ENCODE measurements at regions not wholly inside any gene's neighbourhood (a gene's known extent, or its start where the extent isn't known, plus 50 kb on each side); places are given as distances from the start of the nearest gene placed in this dataset.
A peak's percentile ranks its signal among the peaks of the same experiment; 100 is the strongest.
"Not testable (repeated sequence)": the region's sequence is repeated elsewhere in the genome, so short reads cannot be mapped to it uniquely, and the experiment has no call there.

GRCh38 chr9:62862180-62862579 is 1672.3 kb downstream of the SPATA31A7 start:
- not testable (repeated sequence) for H2AFZ ChIP-seq (ENCODE audit: low read length, unreplicated experiment); H3K4me1 ChIP-seq (ENCODE audit: control insufficient read depth, insufficient read depth, low read length, unreplicated experiment); H3K27ac ChIP-seq (ENCODE audit: low read depth, low read length); H3K4me3 ChIP-seq (ENCODE audit: low read depth, low read length); H3K36me3 ChIP-seq (ENCODE audit: insufficient read depth, low read length); H3K79me2 ChIP-seq (ENCODE audit: control insufficient read depth, insufficient read depth, low read length, unreplicated experiment)
- peaks cover 44% of the 10 kb centered on the region for H3K27me3 ChIP-seq (ENCODE audit: insufficient read depth, low read length)

GRCh38 chr9:62863319-62863718 is 1673.5 kb downstream of the SPATA31A7 start:
- not testable (repeated sequence) for H3K27ac ChIP-seq (ENCODE audit: low read depth, low read length); H3K36me3 ChIP-seq (ENCODE audit: insufficient read depth, low read length); H3K79me2 ChIP-seq (ENCODE audit: control insufficient read depth, insufficient read depth, low read length, unreplicated experiment); H3K4me1 ChIP-seq (ENCODE audit: control insufficient read depth, insufficient read depth, low read length, unreplicated experiment); H2AFZ ChIP-seq (ENCODE audit: low read length, unreplicated experiment); H3K4me3 ChIP-seq (ENCODE audit: low read depth, low read length)
- peaks cover 49% of the 10 kb centered on the region for H3K27me3 ChIP-seq (ENCODE audit: insufficient read depth, low read length)

GRCh38 chr9:62863867-62864266 is 1674.0 kb downstream of the SPATA31A7 start:
- H3K27me3 ChIP-seq (ENCODE audit: insufficient read depth, low read length) = peaks cover 51% of the 10 kb centered on the region
- H3K27ac ChIP-seq (ENCODE audit: low read depth, low read length); H2AFZ ChIP-seq (ENCODE audit: low read length, unreplicated experiment): not testable (repeated sequence)

GRCh38 chr9:62864481-62865469 is 1674.9 kb downstream of the SPATA31A7 start:
- peak overlapping the region; percentile 69 for H3K4me3 ChIP-seq (ENCODE audit: low read depth, low read length)

More at GRCh38 chr9:62863867-62864266, 1674.0 kb downstream of the SPATA31A7 start:
- not testable (repeated sequence) for H3K36me3 ChIP-seq (ENCODE audit: insufficient read depth, low read length); H3K4me1 ChIP-seq (ENCODE audit: control insufficient read depth, insufficient read depth, low read length, unreplicated experiment); H3K79me2 ChIP-seq (ENCODE audit: control insufficient read depth, insufficient read depth, low read length, unreplicated experiment); H3K4me3 ChIP-seq (ENCODE audit: low read depth, low read length)

GRCh38 chr9:62869061-62869460 is 1679.2 kb downstream of the SPATA31A7 start:
- not testable (repeated sequence) for H3K79me2 ChIP-seq (ENCODE audit: control insufficient read depth, insufficient read depth, low read length, unreplicated experiment); H2AFZ ChIP-seq (ENCODE audit: low read length, unreplicated experiment); H3K4me3 ChIP-seq (ENCODE audit: low read depth, low read length); H3K27ac ChIP-seq (ENCODE audit: low read depth, low read length); H3K4me1 ChIP-seq (ENCODE audit: control insufficient read depth, insufficient read depth, low read length, unreplicated experiment); H3K36me3 ChIP-seq (ENCODE audit: insufficient read depth, low read length)
- peaks cover 58% of the 10 kb centered on the region for H3K27me3 ChIP-seq (ENCODE audit: insufficient read depth, low read length)

More at GRCh38 chr9:62864481-62865469, 1674.9 kb downstream of the SPATA31A7 start:
- not testable (repeated sequence) for H3K36me3 ChIP-seq (ENCODE audit: insufficient read depth, low read length); H3K27ac ChIP-seq (ENCODE audit: low read depth, low read length); H3K79me2 ChIP-seq (ENCODE audit: control insufficient read depth, insufficient read depth, low read length, unreplicated experiment); H2AFZ ChIP-seq (ENCODE audit: low read length, unreplicated experiment); H3K4me1 ChIP-seq (ENCODE audit: control insufficient read depth, insufficient read depth, low read length, unreplicated experiment)
- H3K27me3 ChIP-seq (ENCODE audit: insufficient read depth, low read length) = peaks cover 55% of the 10 kb centered on the region

- H3K36me3 ChIP-seq (ENCODE audit: insufficient read depth, low read length); H2AFZ ChIP-seq (ENCODE audit: low read length, unreplicated experiment); H3K27ac ChIP-seq (ENCODE audit: low read depth, low read length); H3K79me2 ChIP-seq (ENCODE audit: control insufficient read depth, insufficient read depth, low read length, unreplicated experiment); H3K4me1 ChIP-seq (ENCODE audit: control insufficient read depth, insufficient read depth, low read length, unreplicated experiment); H3K4me3 ChIP-seq (ENCODE audit: low read depth, low read length): not testable (repeated sequence)
- peaks cover 62% of the 10 kb centered on the region for H3K27me3 ChIP-seq (ENCODE audit: insufficient read depth, low read length)
Measured at GRCh38 chr9:62871765-62872164, 1681.9 kb downstream of the SPATA31A7 start.

GRCh38 chr9:62874213-62874612 is 1684.4 kb downstream of the SPATA31A7 start:
- not testable (repeated sequence) for H3K4me1 ChIP-seq (ENCODE audit: control insufficient read depth, insufficient read depth, low read length, unreplicated experiment); H3K79me2 ChIP-seq (ENCODE audit: control insufficient read depth, insufficient read depth, low read length, unreplicated experiment); H2AFZ ChIP-seq (ENCODE audit: low read length, unreplicated experiment); H3K27ac ChIP-seq (ENCODE audit: low read depth, low read length); H3K4me3 ChIP-seq (ENCODE audit: low read depth, low read length); H3K36me3 ChIP-seq (ENCODE audit: insufficient read depth, low read length)
- peaks cover 46% of the 10 kb centered on the region for H3K27me3 ChIP-seq (ENCODE audit: insufficient read depth, low read length)

GRCh38 chr9:62874745-62875599 is 1685.1 kb downstream of the SPATA31A7 start:
- H2AFZ ChIP-seq (ENCODE audit: low read length, unreplicated experiment); H3K27ac ChIP-seq (ENCODE audit: low read depth, low read length); H3K4me1 ChIP-seq (ENCODE audit: control insufficient read depth, insufficient read depth, low read length, unreplicated experiment); H3K79me2 ChIP-seq (ENCODE audit: control insufficient read depth, insufficient read depth, low read length, unreplicated experiment); H3K4me3 ChIP-seq (ENCODE audit: low read depth, low read length); H3K36me3 ChIP-seq (ENCODE audit: insufficient read depth, low read length): not testable (repeated sequence)
- H3K27me3 ChIP-seq (ENCODE audit: insufficient read depth, low read length) = peaks cover 45% of the 10 kb centered on the region

- not testable (repeated sequence) for H2AFZ ChIP-seq (ENCODE audit: low read length, unreplicated experiment); H3K27ac ChIP-seq (ENCODE audit: low read depth, low read length); H3K36me3 ChIP-seq (ENCODE audit: insufficient read depth, low read length); H3K4me3 ChIP-seq (ENCODE audit: low read depth, low read length); H3K79me2 ChIP-seq (ENCODE audit: control insufficient read depth, insufficient read depth, low read length, unreplicated experiment); H3K4me1 ChIP-seq (ENCODE audit: control insufficient read depth, insufficient read depth, low read length, unreplicated experiment)
- H3K27me3 ChIP-seq (ENCODE audit: insufficient read depth, low read length) = peaks cover 38% of the 10 kb centered on the region
Measured at GRCh38 chr9:62877552-62877951, 1687.7 kb downstream of the SPATA31A7 start.

- not testable (repeated sequence) for H2AFZ ChIP-seq (ENCODE audit: low read length, unreplicated experiment); H3K79me2 ChIP-seq (ENCODE audit: control insufficient read depth, insufficient read depth, low read length, unreplicated experiment); H3K36me3 ChIP-seq (ENCODE audit: insufficient read depth, low read length); H3K4me1 ChIP-seq (ENCODE audit: control insufficient read depth, insufficient read depth, low read length, unreplicated experiment); H3K27ac ChIP-seq (ENCODE audit: low read depth, low read length); H3K4me3 ChIP-seq (ENCODE audit: low read depth, low read length)
- H3K27me3 ChIP-seq (ENCODE audit: insufficient read depth, low read length) = peaks cover 37% of the 10 kb centered on the region
Measured at GRCh38 chr9:62877987-62878386, 1688.2 kb downstream of the SPATA31A7 start.
